ENCODE measurements at regions not wholly inside any gene's neighbourhood (a gene's known extent, or its start where the extent isn't known, plus 50 kb on each side); places are given as distances from the start of the nearest gene placed in this dataset.

DNA sequence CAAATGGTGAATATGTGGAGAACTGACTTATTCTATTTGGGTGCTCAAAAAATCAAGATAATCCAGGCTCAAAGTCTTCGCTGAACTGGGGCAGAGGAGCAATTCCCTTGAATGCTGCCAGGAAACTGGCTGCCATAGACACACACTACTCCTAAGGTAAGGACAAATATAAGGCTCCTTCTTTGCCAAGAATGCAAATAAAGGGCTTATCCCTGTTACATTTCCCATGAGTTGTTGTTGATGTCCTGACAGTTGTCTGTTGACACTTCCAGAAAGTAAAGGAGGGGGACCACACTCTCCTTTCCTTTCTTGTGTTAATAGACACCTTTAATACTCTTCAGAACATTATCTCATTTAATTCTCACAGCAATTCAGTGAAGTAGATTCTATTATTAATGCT is 212.2 kb upstream of the PTBP2 start:
- H3K9me3 ChIP-seq (ENCODE audit: insufficient read depth, low read depth, low read length): no peaks in the 10 kb centered on the region
- H3K4me3 ChIP-seq (ENCODE audit: low read length, poor library complexity, severe bottlenecking): no peak overlapping the region
- no peaks in the 10 kb centered on the region for H4K20me1 ChIP-seq (ENCODE audit: insufficient read depth, low read length, poor library complexity, severe bottlenecking)
- H3K9me2 ChIP-seq (replicated peaks; ENCODE audit: low read depth, low read length): no peaks in the 10 kb centered on the region
- no peaks in the 10 kb centered on the region for H3F3A ChIP-seq (ENCODE audit: low read depth)
- no peak overlapping the region for H2AFZ ChIP-seq (ENCODE audit: low read length)
- no peaks in the 10 kb centered on the region for H3K27me3 ChIP-seq (ENCODE audit: insufficient read depth, low read length, poor library complexity, severe bottlenecking)
- TF ChIP-seq, protein P1, sequence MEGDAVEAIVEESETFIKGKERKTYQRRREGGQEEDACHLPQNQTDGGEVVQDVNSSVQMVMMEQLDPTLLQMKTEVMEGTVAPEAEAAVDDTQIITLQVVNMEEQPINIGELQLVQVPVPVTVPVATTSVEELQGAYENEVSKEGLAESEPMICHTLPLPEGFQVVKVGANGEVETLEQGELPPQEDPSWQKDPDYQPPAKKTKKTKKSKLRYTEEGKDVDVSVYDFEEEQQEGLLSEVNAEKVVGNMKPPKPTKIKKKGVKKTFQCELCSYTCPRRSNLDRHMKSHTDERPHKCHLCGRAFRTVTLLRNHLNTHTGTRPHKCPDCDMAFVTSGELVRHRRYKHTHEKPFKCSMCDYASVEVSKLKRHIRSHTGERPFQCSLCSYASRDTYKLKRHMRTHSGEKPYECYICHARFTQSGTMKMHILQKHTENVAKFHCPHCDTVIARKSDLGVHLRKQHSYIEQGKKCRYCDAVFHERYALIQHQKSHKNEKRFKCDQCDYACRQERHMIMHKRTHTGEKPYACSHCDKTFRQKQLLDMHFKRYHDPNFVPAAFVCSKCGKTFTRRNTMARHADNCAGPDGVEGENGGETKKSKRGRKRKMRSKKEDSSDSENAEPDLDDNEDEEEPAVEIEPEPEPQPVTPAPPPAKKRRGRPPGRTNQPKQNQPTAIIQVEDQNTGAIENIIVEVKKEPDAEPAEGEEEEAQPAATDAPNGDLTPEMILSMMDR (conservative IDR thresholded peaks at IDR 0.05; ENCODE audit: low read length): no peak
- no peak for TF ChIP-seq EZH2phosphoT487 (IDR thresholded peaks at IDR 0.05; ENCODE audit: borderline replicate concordance)
- H3K79me2 ChIP-seq (ENCODE audit: insufficient read depth, low read length): no peaks in the 10 kb centered on the region
- no peak overlapping the region for H3K9ac ChIP-seq (ENCODE audit: low read depth, low read length, poor library complexity, severe bottlenecking)
- H3K36me3 ChIP-seq (ENCODE audit: insufficient read depth, low read length): no peaks in the 10 kb centered on the region
- no peak overlapping the region for H3K4me2 ChIP-seq (ENCODE audit: low read depth, low read length, poor library complexity, severe bottlenecking)
- no peaks in the 10 kb centered on the region for H3K4me1 ChIP-seq (ENCODE audit: insufficient read depth, low read length, poor library complexity, severe bottlenecking)

DNA sequence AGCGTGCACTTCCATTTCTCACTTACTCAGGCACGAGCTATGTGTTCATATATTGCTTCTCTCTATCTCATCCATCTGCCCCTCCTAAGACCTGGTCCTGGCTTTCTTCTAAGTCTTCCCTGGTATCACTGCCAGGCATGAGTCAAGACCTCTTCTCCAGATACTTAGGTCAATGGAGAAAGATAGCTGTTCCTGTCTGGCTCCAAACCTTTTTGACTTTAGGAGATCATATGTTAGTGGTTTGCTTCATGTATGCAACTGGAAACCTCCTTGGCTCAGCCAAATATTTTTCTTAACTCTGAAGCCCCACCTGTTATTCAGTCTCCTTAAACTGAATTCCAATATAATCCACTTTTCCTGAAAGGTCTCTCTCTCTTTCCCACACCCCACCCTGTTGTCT is 211.6 kb upstream of the PTBP2 start:
- Histone ChIP-seq H3K4me3 (ENCODE audit: low read length, poor library complexity, severe bottlenecking) (no peak overlapping the region), H3K27me3 (ENCODE audit: insufficient read depth, low read length, poor library complexity, severe bottlenecking) (no peaks in the 10 kb centered on the region), H3K9ac (ENCODE audit: low read depth, low read length, poor library complexity, severe bottlenecking) (no peak overlapping the region), H3K79me2 (ENCODE audit: insufficient read depth, low read length) (no peaks in the 10 kb centered on the region), H3K9me2 (replicated peaks; ENCODE audit: low read depth, low read length) (no peaks in the 10 kb centered on the region), H3K4me1 (ENCODE audit: insufficient read depth, low read length, poor library complexity, severe bottlenecking) (no peaks in the 10 kb centered on the region), H4K20me1 (ENCODE audit: insufficient read depth, low read length, poor library complexity, severe bottlenecking) (no peaks in the 10 kb centered on the region), H3K36me3 (ENCODE audit: insufficient read depth, low read length) (no peaks in the 10 kb centered on the region), H3K9me3 (ENCODE audit: insufficient read depth, low read depth, low read length) (no peaks in the 10 kb centered on the region), H3F3A (ENCODE audit: low read depth) (no peaks in the 10 kb centered on the region), H2AFZ (ENCODE audit: low read length) (no peak overlapping the region), H3K4me2 (ENCODE audit: low read depth, low read length, poor library complexity, severe bottlenecking) (no peak overlapping the region)
- TF ChIP-seq EZH2phosphoT487 (IDR thresholded peaks at IDR 0.05; ENCODE audit: borderline replicate concordance): no peak
- TF ChIP-seq, protein P1 (conservative IDR thresholded peaks at IDR 0.05; ENCODE audit: low read length): no peak

DNA sequence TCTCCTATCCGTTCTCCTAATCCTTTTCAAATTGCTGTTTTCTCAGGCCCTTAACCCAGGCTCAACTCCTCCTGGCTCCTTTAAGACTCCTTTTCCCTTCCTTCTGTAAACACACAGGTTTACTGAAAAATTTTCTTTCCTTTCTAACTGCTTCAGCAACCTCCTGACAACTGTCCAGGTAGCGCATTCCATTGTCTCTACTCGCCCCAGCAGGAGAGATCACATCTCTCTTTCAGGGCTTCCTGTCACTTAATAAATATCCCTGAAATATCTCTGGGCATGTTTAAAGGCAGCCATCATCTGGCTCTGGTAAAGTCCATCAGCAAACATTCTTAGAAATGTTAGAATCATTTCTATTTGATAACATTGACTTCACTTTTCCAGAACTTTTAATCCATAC is 211.2 kb upstream of the PTBP2 start:
- no peak overlapping the region for H2AFZ ChIP-seq (ENCODE audit: low read length)
- no peak overlapping the region for H3K4me2 ChIP-seq (ENCODE audit: low read depth, low read length, poor library complexity, severe bottlenecking)
- H3K27me3 ChIP-seq (ENCODE audit: insufficient read depth, low read length, poor library complexity, severe bottlenecking): no peaks in the 10 kb centered on the region
- H3K4me1 ChIP-seq (ENCODE audit: insufficient read depth, low read length, poor library complexity, severe bottlenecking): no peaks in the 10 kb centered on the region
- TF ChIP-seq, protein P1 (conservative IDR thresholded peaks at IDR 0.05; ENCODE audit: low read length): no peak
- no peak for TF ChIP-seq EZH2phosphoT487 (IDR thresholded peaks at IDR 0.05; ENCODE audit: borderline replicate concordance)
- no peak overlapping the region for H3K9ac ChIP-seq (ENCODE audit: low read depth, low read length, poor library complexity, severe bottlenecking)
- no peaks in the 10 kb centered on the region for H3F3A ChIP-seq (ENCODE audit: low read depth)
- H3K36me3 ChIP-seq (ENCODE audit: insufficient read depth, low read length): no peaks in the 10 kb centered on the region
- H3K9me3 ChIP-seq (ENCODE audit: insufficient read depth, low read depth, low read length): no peaks in the 10 kb centered on the region
- H3K9me2 ChIP-seq (replicated peaks; ENCODE audit: low read depth, low read length): no peaks in the 10 kb centered on the region
- H3K4me3 ChIP-seq (ENCODE audit: low read length, poor library complexity, severe bottlenecking): no peak overlapping the region
- H4K20me1 ChIP-seq (ENCODE audit: insufficient read depth, low read length, poor library complexity, severe bottlenecking): no peaks in the 10 kb centered on the region
- H3K79me2 ChIP-seq (ENCODE audit: insufficient read depth, low read length): no peaks in the 10 kb centered on the region
